Loucy (cell line): ENCODE measurements at regions not wholly inside any gene's neighbourhood (a gene's known extent, or its start where the extent isn't known, plus 50 kb on each side); places are given as distances from the start of the nearest gene placed in this dataset.
"Not testable (repeated sequence)": the region's sequence is repeated elsewhere in the genome, so short reads cannot be mapped to it uniquely, and the experiment has no call there.

Experiments
- H2AFZ ChIP-seq: fragments of 200-600 bp; sonication (generic); 2 replicates; pipeline ENCODE4 v1.6.0; 2016; ENCODE audit warnings: antibody characterized with exemption, mild to moderate bottlenecking, low read length, moderate library complexity
- H3F3A ChIP-seq: fragments of 200-600 bp; 2 replicates; pipeline ENCODE4 v1.6.0; 2016; ENCODE audit warnings: antibody characterized with exemption, low read depth, mild to moderate bottlenecking
- H3K27me3 ChIP-seq: fragments of 200-600 bp; sonication (generic); 2 replicates; pipeline ENCODE4 v1.6.1; 2014; ENCODE audit warnings: low read length, mild to moderate bottlenecking; ENCODE audit not compliant: insufficient read depth, poor library complexity, severe bottlenecking
- H3K36me3 ChIP-seq: fragments of 200-600 bp; sonication (generic); 2 replicates; pipeline ENCODE4 v1.6.1; 2016; ENCODE audit warnings: low read length; ENCODE audit not compliant: insufficient read depth
- H3K4me1 ChIP-seq: fragments of 200-600 bp; sonication (generic); 2 replicates; pipeline ENCODE4 v1.5.1; 2014; ENCODE audit warnings: low read length, mild to moderate bottlenecking; ENCODE audit not compliant: insufficient read depth, poor library complexity, severe bottlenecking
- H3K4me2 ChIP-seq: fragments of 200-600 bp; sonication (generic); 2 replicates; pipeline ENCODE4 v1.6.0; 2014; ENCODE audit warnings: antibody characterized with exemption, low read length, low read depth, mild to moderate bottlenecking; ENCODE audit not compliant: poor library complexity, severe bottlenecking
- H3K4me3 ChIP-seq: fragments of 200-600 bp; sonication (generic); 2 replicates; pipeline ENCODE4 v1.5.1; 2014; ENCODE audit warnings: low read length, mild to moderate bottlenecking, mixed read lengths; ENCODE audit not compliant: poor library complexity, severe bottlenecking
- H3K79me2 ChIP-seq: fragments of 200-600 bp; sonication (generic); 2 replicates; pipeline ENCODE4 v1.6.1; 2014; ENCODE audit warnings: low read length; ENCODE audit not compliant: insufficient read depth
- H3K9ac ChIP-seq: fragments of 200-600 bp; sonication (generic); 2 replicates; pipeline ENCODE4 v1.6.0; 2014; ENCODE audit warnings: mild to moderate bottlenecking, low read depth, low read length, moderate library complexity; ENCODE audit not compliant: poor library complexity, severe bottlenecking
- H3K9me2 ChIP-seq: fragments of 200-600 bp; sonication (generic); replicated peaks from 2 replicates; pipeline ENCODE4 v1.6.1; 2016; ENCODE audit warnings: low read depth, low read length, mixed read lengths
- H3K9me3 ChIP-seq: fragments of 200-600 bp; sonication (generic); 2 replicates; pipeline ENCODE4 v1.6.1; 2014; ENCODE audit warnings: mild to moderate bottlenecking, antibody characterized with exemption, low read length, low read depth; ENCODE audit not compliant: insufficient read depth
- H4K20me1 ChIP-seq: fragments of 200-600 bp; sonication (generic); 2 replicates; pipeline ENCODE4 v1.6.0; 2014; ENCODE audit warnings: antibody characterized with exemption, low read length, mild to moderate bottlenecking; ENCODE audit not compliant: insufficient read depth, poor library complexity, severe bottlenecking
- CTCF ChIP-seq: fragments of 200-600 bp; sonication (generic); conservative IDR thresholded peaks from 2 replicates; pipeline ENCODE4 v1.5.1; 2014; ENCODE audit warnings: mild to moderate bottlenecking, antibody characterized with exemption, low read length
- EZH2phosphoT487 ChIP-seq: fragments of 200-600 bp; IDR thresholded peaks from 2 replicates; pipeline ENCODE4 v1.6.1; 2018; ENCODE audit warnings: antibody characterized with exemption, mild to moderate bottlenecking, moderate library complexity, borderline replicate concordance

GRCh38 chr9:110095161-110095595 is 112.8 kb downstream of the C9orf152 start:
- no peaks in the 10 kb centered on the region for H3K27me3 ChIP-seq
- no peak overlapping the region for H3K4me2 ChIP-seq
- peaks cover 14% of the 10 kb centered on the region; the same call in 1 of the 2 replicates for H3K36me3 ChIP-seq
- peaks cover 83% of the 10 kb centered on the region for H3K79me2 ChIP-seq
- no peaks in the 10 kb centered on the region for H3K4me1 ChIP-seq
- H3K9ac ChIP-seq = no peak overlapping the region
- no peaks in the 10 kb centered on the region for H3K9me2 ChIP-seq
- H2AFZ ChIP-seq = no peak overlapping the region
- no peaks in the 10 kb centered on the region for H3F3A ChIP-seq
- H4K20me1 ChIP-seq = peaks cover 56% of the 10 kb centered on the region
- TF ChIP-seq CTCF (no peak), EZH2phosphoT487 (no peak)
- no peaks in the 10 kb centered on the region for H3K9me3 ChIP-seq
- no peak overlapping the region for H3K4me3 ChIP-seq

GRCh38 chr9:110095776-110096175 is 112.2 kb downstream of the C9orf152 start:
- Histone ChIP-seq H3K4me3 (no peak overlapping the region), H3K4me2 (no peak overlapping the region), H3K36me3 (peaks cover 18% of the 10 kb centered on the region; the same call in 1 of the 2 replicates), H2AFZ (no peak overlapping the region), H3K4me1 (no peaks in the 10 kb centered on the region), H3K9me3 (no peaks in the 10 kb centered on the region), H3K79me2 (peaks cover 83% of the 10 kb centered on the region), H3F3A (no peaks in the 10 kb centered on the region), H3K9ac (no peak overlapping the region), H3K9me2 (no peaks in the 10 kb centered on the region), H4K20me1 (peaks cover 56% of the 10 kb centered on the region), H3K27me3 (no peaks in the 10 kb centered on the region)
- no peak for TF ChIP-seq EZH2phosphoT487
- TF ChIP-seq CTCF = no peak

GRCh38 chr9:110096674-110097073 is 111.3 kb downstream of the C9orf152 start:
- not testable (repeated sequence) for H3K9me2 ChIP-seq, H3K4me1 ChIP-seq, H3K4me3 ChIP-seq, H3F3A ChIP-seq, H2AFZ ChIP-seq, H3K9ac ChIP-seq, H3K27me3 ChIP-seq, H3K9me3 ChIP-seq, H3K4me2 ChIP-seq
- H3K36me3 ChIP-seq = peaks cover 20% of the 10 kb centered on the region; the same call in 1 of the 2 replicates
- peaks cover 84% of the 10 kb centered on the region for H3K79me2 ChIP-seq
- peaks cover 63% of the 10 kb centered on the region for H4K20me1 ChIP-seq
